Stomach (tissue), 8 donors: ENCODE measurements at regions not wholly inside any gene's neighbourhood (a gene's known extent, or its start where the extent isn't known, plus 50 kb on each side); places are given as distances from the start of the nearest gene placed in this dataset.

Experiments used
- DNase-seq, 2 donors: peaks; one replicate each; pipeline versions ENCODE4 v3.0.0 to v3.0.0-alpha.2; 2013 to 2019
- H3K27ac ChIP-seq, 5 donors: fragments of 200-600 bp in 4 of 5; sonication (generic) in 4 of 5; one replicate each; pipeline ENCODE4 v1.5.1; 2013 to 2019; ENCODE audit warnings: mild to moderate bottlenecking in 1 of 5, moderate library complexity in 1 of 5
- H3K27me3 ChIP-seq, 3 donors: fragments of 200-600 bp; sonication (generic); one replicate each; pipeline ENCODE4 v1.5.1; 2017 to 2019; ENCODE audit warnings: mixed run types in 1 of 3
- H3K36me3 ChIP-seq, 4 donors: fragments of 200-600 bp; sonication (generic); 1 replicate in 3 of 4; 2 replicates in 1 of 4; pipeline ENCODE4 v1.5.1; 2016 to 2019
- H3K4me1 ChIP-seq, 4 donors: fragments of 200-600 bp; sonication (generic); one replicate each; pipeline ENCODE4 v1.5.1; 2016 to 2019
- H3K4me3 ChIP-seq, 4 donors: fragments of 200-600 bp; sonication (generic) in 3 of 4; one replicate each; pipeline ENCODE4 v1.5.1; 2016 to 2019; ENCODE audit warnings: mild to moderate bottlenecking in 1 of 4
- H3K9me3 ChIP-seq, 4 donors: fragments of 200-600 bp; sonication (generic); one replicate each; pipeline ENCODE4 v1.5.1; 2016 to 2019
- CTCF ChIP-seq, 7 experiments: fragments of 450-650 bp in 4 of 7; fragments of 200-600 bp in 3 of 7; sonication (generic) in 3 of 7; IDR thresholded peaks; one replicate each; pipeline ENCODE4 v1.5.1; 2016 to 2019; ENCODE audit warnings: antibody characterized with exemption in 7 of 7, control low read depth in 2 of 7, mild to moderate bottlenecking in 1 of 7
- EP300 ChIP-seq: sonication (generic); formaldehyde crosslinking; IDR thresholded peaks from one replicate; pipeline ENCODE4 v1.6.1; 2017; ENCODE audit warnings: antibody characterized with exemption
- POLR2A ChIP-seq, 4 donors: fragments of 450-650 bp; IDR thresholded peaks; one replicate each; pipeline ENCODE4 v1.6.1; 2016; ENCODE audit warnings: antibody characterized with exemption in 4 of 4, control low read depth in 2 of 4, mild to moderate bottlenecking in 1 of 4, moderate library complexity in 1 of 4
- POLR2AphosphoS5 ChIP-seq, 3 donors: sonication (generic); formaldehyde crosslinking; IDR thresholded peaks; one replicate each; pipeline ENCODE4 v1.6.1; 2016; ENCODE audit warnings: antibody characterized with exemption in 3 of 3
- WGBS, 5 donors: extraction: QIAGEN DNeasy Blood & Tissue Kit in 3 of 5; methylation state at CpG; one replicate each; pipeline versions ENCODE4 v1.1.5 to v1.1.7; 2013 to 2018; 5-methylcytosine and 5-hydroxymethylcytosine counted together
- intact Hi-C: fragments of 100-400 bp; cut with DNase I; formaldehyde crosslinking; loops from one replicate; pipeline ENCODE4 v1.15.1; 2023; ENCODE audit warnings: low total_unique reads
- donor health status: healthy with polysubstance abuse.
- donor health status: Bipolar disorder and iron deficiency.
- donor health status: healthy.

DNA sequence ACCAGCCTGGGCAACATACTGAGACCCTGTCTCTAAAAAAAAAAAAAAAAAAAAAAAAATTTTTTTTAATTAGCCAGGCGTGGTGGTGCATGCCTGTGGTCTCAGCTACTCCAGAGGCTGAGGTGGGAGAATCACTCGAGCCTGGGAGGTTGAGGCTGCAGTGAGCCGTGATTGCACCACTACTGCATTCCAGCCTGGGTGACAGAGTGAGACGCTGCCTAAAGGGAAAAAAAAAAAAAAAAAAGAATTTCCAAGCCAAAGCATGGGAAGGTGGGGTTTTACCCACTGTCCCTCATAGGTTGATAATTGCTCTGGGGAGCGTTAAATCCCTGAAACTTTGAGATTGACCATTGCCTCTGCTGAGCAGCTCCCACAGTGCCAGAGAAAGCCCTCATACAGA, 427.5 kb downstream of the BCOR start:
- H3K27me3 ChIP-seq = no peaks in the 10 kb centered on the region
- no peak for DNase-seq
- H3K9me3 ChIP-seq = no peaks in the 10 kb centered on the region
- TF ChIP-seq POLR2A (IDR thresholded peaks at IDR 0.05) (no peak), POLR2AphosphoS5 (IDR thresholded peaks at IDR 0.05) (no peak), CTCF (IDR thresholded peaks at IDR 0.05) (no peak), EP300 (no peak)
- H3K27ac ChIP-seq = no peak overlapping the region
- H3K4me1 ChIP-seq = no peaks in the 10 kb centered on the region
- intact Hi-C loops = no loop called here
- H3K36me3 ChIP-seq = no peaks in the 10 kb centered on the region
- no peak overlapping the region for H3K4me3 ChIP-seq
- 76 to 94% (median 87%) methylated on average over 5 of the region's 5 CpGs for WGBS, 5 donors

GRCh38 chrX:39672405-39672804, 425.4 kb downstream of the BCOR start:
- TF ChIP-seq EP300 = no peak
- TF ChIP-seq POLR2AphosphoS5 (IDR thresholded peaks at IDR 0.05) = no peak
- TF ChIP-seq POLR2A (IDR thresholded peaks at IDR 0.05) = no peak
- no peak for TF ChIP-seq CTCF (IDR thresholded peaks at IDR 0.05)
- DNase-seq = no peak
- peaks cover 0 to 5% (median 0%) of the 10 kb centered on the region in 4 donors for H3K9me3 ChIP-seq
- intact Hi-C loops = no loop called here
- no peaks in the 10 kb centered on the region for H3K4me1 ChIP-seq
- H3K27ac ChIP-seq = no peak overlapping the region
- H3K36me3 ChIP-seq = no peaks in the 10 kb centered on the region
- H3K27me3 ChIP-seq = no peaks in the 10 kb centered on the region
- 69 to 96% (median 85%) methylated on average over 2 of the region's 2 CpGs for WGBS, 5 donors
- no peak overlapping the region for H3K4me3 ChIP-seq

- no peak for TF ChIP-seq POLR2AphosphoS5 (IDR thresholded peaks at IDR 0.05)
- Histone ChIP-seq H3K36me3 (no peaks in the 10 kb centered on the region), H3K4me3 (no peak overlapping the region), H3K4me1 (no peaks in the 10 kb centered on the region), H3K9me3 (peaks cover 0 to 5% (median 0%) of the 10 kb centered on the region in 4 donors), H3K27me3 (no peaks in the 10 kb centered on the region), H3K27ac (no peak overlapping the region)
- no peak for DNase-seq
- WGBS, 5 donors = 76 to 92% (median 85%) methylated on average over 5 of the region's 5 CpGs
- intact Hi-C loops = no loop called here
Measured at GRCh38 chrX:39674490-39675161, 423.1 kb downstream of the BCOR start.

DNA sequence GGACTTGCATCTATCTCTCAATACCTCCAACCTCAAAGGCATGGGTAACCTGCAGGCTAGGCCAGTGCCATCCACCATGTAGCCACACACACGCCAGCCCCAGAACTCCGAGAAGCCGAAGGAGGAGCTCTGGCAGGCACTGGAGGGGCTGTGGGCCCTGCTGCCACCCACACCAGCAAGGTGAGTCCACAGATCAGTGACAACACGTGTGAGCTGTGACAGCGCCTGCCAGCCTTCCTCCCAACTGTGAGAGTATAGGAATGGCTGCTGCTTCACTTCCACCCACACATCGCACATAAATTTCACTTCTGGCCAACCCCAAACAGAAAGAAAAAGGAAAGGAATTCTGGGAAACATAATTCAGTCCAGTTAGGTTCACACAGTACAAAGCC, 422.6 kb downstream of the BCOR start:
- H3K27me3 ChIP-seq = no peaks in the 10 kb centered on the region
- no peaks in the 10 kb centered on the region for H3K4me1 ChIP-seq
- DNase-seq = no peak
- intact Hi-C loops = no loop called here
- no peak for TF ChIP-seq POLR2AphosphoS5 (IDR thresholded peaks at IDR 0.05)
- TF ChIP-seq CTCF (IDR thresholded peaks at IDR 0.05) = no peak
- TF ChIP-seq POLR2A (IDR thresholded peaks at IDR 0.05) = no peak
- no peak for TF ChIP-seq EP300
- H3K36me3 ChIP-seq = no peaks in the 10 kb centered on the region
- 84 to 100% (median 94%) methylated on average over 6 of the region's 6 CpGs for WGBS, 5 donors
- no peak overlapping the region for H3K27ac ChIP-seq
- no peak overlapping the region for H3K4me3 ChIP-seq
- peaks cover 0 to 5% (median 0%) of the 10 kb centered on the region in 4 donors for H3K9me3 ChIP-seq

- Histone ChIP-seq H3K27ac (no peak overlapping the region), H3K36me3 (no peaks in the 10 kb centered on the region), H3K9me3 (peaks cover 0 to 5% (median 0%) of the 10 kb centered on the region in 4 donors), H3K27me3 (no peaks in the 10 kb centered on the region), H3K4me1 (no peaks in the 10 kb centered on the region), H3K4me3 (no peak overlapping the region)
- TF ChIP-seq EP300 (no peak), CTCF (IDR thresholded peaks at IDR 0.05) (no peak), POLR2AphosphoS5 (IDR thresholded peaks at IDR 0.05) (no peak), POLR2A (IDR thresholded peaks at IDR 0.05) (no peak)
- peak in 1 of 2 donors; percentile 68 for DNase-seq
- intact Hi-C loops = no loop called here
- 35 to 61% (median 50%) methylated on average over 2 of the region's 2 CpGs for WGBS, 5 donors
Measured at GRCh38 chrX:39675619-39676018, 422.1 kb downstream of the BCOR start.
